ENCODE measurements at regions not wholly inside any gene's neighbourhood (a gene's known extent, or its start where the extent isn't known, plus 50 kb on each side); places are given as distances from the start of the nearest gene placed in this dataset.

DNA sequence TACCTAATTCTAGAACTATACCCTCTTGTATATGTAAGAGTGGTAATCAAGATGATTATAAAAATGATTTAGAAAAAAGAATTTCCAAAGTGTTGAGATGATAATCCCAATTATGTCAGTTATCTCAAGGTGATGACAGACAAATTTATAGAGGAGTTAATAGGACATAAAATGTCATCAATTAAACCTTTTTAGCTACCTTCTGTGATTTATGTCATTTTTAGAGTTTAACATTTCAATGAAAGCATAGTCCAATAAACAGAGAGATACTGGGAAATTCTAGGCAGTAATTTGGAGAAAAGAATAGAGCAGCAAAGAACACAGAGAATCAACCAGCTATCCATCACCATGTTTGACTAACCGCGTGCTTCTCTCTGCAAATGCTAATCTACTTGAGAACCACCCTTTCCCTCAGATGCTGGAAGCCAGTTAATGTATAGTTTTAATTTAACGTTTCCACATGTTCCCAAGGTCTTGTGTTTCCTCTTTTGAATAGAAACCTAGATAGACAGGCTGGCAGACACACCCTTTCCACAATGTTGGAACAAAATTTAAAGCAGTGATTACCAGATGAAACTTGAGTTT, 433.1 kb upstream of the FAM241A start:
- Histone ChIP-seq H3K36me3 (ENCODE audit: control insufficient read depth in 4 of 4, insufficient read depth in 3 of 4, low read depth in 1 of 4, low read length in 3 of 4) (no peaks in the 10 kb centered on the region), H3K27me3 (ENCODE audit: control insufficient read depth in 4 of 4, insufficient read depth in 4 of 4, low read length in 3 of 4) (no peaks in the 10 kb centered on the region), H3K9ac (ENCODE audit: low read depth in 1 of 2, low read length in 2 of 2) (no peak overlapping the region), H3K4me3 (ENCODE audit: low read depth in 1 of 3, low read length in 3 of 3) (no peak overlapping the region), H3K9me3 (ENCODE audit: control insufficient read depth in 4 of 4, low read length in 3 of 4) (no peaks in the 10 kb centered on the region), H3K4me1 (ENCODE audit: control insufficient read depth in 4 of 4, insufficient read depth in 4 of 4, low read length in 3 of 4) (no peaks in the 10 kb centered on the region), H3K27ac (ENCODE audit: low read depth in 1 of 2, low read length in 2 of 2) (no peak overlapping the region)
- no peak for DNase-seq (ENCODE audit: low spot score)
- 50% methylated on average over 3 of the region's 3 CpGs for WGBS
- TF ChIP-seq JUND (IDR thresholded peaks at IDR 0.05) (no peak), EGR1 (IDR thresholded peaks at IDR 0.05; ENCODE audit: low read depth in 2 of 2) (no peak)

DNA sequence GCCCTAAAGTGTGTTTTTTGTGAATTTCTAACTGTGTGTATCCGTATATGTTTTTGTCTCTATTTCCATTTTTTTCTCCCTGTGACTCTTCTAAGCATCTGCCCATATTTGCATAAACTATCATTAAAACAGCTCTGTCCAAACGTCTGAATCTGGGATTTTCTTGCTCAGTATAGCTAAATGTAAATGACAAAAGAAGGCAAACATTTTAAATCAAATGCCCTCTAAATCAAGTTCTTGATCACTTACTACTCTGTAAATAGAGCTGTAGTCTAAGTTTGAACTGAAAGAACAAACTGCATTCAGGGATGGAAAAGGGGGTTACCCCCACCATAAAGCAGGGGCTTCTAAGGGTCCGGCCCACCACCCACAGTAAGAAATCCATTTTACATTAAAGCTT, 432.0 kb upstream of the FAM241A start:
- no peaks in the 10 kb centered on the region for H3K27me3 ChIP-seq (ENCODE audit: control insufficient read depth in 4 of 4, insufficient read depth in 4 of 4, low read length in 3 of 4)
- WGBS, result 70% methylated on average over 3 of the region's 3 CpGs
- H3K9me3 ChIP-seq (ENCODE audit: control insufficient read depth in 4 of 4, low read length in 3 of 4), result no peaks in the 10 kb centered on the region
- TF ChIP-seq RAD21 (IDR thresholded peaks at IDR 0.05), result no peak
- no peak for TF ChIP-seq RXRA (IDR thresholded peaks at IDR 0.05)
- TF ChIP-seq TAF1 (conservative IDR thresholded peaks at IDR 0.05), result no peak
- TF ChIP-seq NR2F2 (IDR thresholded peaks at IDR 0.05), result no peak
- TF ChIP-seq SP1 (IDR thresholded peaks at IDR 0.05), result no peak
- TF ChIP-seq FOXA1 (IDR thresholded peaks at IDR 0.05), result no peak
- TF ChIP-seq HNF4A (conservative IDR thresholded peaks at IDR 0.05), result no peak
- no peak for TF ChIP-seq YY1 (IDR thresholded peaks at IDR 0.05)
- TF ChIP-seq, protein P1, sequence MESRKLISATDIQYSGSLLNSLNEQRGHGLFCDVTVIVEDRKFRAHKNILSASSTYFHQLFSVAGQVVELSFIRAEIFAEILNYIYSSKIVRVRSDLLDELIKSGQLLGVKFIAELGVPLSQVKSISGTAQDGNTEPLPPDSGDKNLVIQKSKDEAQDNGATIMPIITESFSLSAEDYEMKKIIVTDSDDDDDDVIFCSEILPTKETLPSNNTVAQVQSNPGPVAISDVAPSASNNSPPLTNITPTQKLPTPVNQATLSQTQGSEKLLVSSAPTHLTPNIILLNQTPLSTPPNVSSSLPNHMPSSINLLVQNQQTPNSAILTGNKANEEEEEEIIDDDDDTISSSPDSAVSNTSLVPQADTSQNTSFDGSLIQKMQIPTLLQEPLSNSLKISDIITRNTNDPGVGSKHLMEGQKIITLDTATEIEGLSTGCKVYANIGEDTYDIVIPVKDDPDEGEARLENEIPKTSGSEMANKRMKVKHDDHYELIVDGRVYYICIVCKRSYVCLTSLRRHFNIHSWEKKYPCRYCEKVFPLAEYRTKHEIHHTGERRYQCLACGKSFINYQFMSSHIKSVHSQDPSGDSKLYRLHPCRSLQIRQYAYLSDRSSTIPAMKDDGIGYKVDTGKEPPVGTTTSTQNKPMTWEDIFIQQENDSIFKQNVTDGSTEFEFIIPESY (IDR thresholded peaks at IDR 0.05), result no peak
- no peak for TF ChIP-seq HNF4G (IDR thresholded peaks at IDR 0.05)
- TF ChIP-seq GABPA (IDR thresholded peaks at IDR 0.05 in 1 of 2, conservative IDR thresholded peaks at IDR 0.05 in 1 of 2), result no peak
- TF ChIP-seq, protein P2, sequence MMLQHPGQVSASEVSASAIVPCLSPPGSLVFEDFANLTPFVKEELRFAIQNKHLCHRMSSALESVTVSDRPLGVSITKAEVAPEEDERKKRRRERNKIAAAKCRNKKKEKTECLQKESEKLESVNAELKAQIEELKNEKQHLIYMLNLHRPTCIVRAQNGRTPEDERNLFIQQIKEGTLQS (IDR thresholded peaks at IDR 0.05), result no peak
- TF ChIP-seq FOXA2 (IDR thresholded peaks at IDR 0.05), result no peak
- TF ChIP-seq, protein P3, sequence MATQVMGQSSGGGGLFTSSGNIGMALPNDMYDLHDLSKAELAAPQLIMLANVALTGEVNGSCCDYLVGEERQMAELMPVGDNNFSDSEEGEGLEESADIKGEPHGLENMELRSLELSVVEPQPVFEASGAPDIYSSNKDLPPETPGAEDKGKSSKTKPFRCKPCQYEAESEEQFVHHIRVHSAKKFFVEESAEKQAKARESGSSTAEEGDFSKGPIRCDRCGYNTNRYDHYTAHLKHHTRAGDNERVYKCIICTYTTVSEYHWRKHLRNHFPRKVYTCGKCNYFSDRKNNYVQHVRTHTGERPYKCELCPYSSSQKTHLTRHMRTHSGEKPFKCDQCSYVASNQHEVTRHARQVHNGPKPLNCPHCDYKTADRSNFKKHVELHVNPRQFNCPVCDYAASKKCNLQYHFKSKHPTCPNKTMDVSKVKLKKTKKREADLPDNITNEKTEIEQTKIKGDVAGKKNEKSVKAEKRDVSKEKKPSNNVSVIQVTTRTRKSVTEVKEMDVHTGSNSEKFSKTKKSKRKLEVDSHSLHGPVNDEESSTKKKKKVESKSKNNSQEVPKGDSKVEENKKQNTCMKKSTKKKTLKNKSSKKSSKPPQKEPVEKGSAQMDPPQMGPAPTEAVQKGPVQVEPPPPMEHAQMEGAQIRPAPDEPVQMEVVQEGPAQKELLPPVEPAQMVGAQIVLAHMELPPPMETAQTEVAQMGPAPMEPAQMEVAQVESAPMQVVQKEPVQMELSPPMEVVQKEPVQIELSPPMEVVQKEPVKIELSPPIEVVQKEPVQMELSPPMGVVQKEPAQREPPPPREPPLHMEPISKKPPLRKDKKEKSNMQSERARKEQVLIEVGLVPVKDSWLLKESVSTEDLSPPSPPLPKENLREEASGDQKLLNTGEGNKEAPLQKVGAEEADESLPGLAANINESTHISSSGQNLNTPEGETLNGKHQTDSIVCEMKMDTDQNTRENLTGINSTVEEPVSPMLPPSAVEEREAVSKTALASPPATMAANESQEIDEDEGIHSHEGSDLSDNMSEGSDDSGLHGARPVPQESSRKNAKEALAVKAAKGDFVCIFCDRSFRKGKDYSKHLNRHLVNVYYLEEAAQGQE (IDR thresholded peaks at IDR 0.05), result no peak
- TF ChIP-seq, protein P4, sequence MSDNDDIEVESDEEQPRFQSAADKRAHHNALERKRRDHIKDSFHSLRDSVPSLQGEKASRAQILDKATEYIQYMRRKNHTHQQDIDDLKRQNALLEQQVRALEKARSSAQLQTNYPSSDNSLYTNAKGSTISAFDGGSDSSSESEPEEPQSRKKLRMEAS (IDR thresholded peaks at IDR 0.05), result no peak
- TF ChIP-seq JUND (IDR thresholded peaks at IDR 0.05), result no peak
- TF ChIP-seq, protein P5, sequence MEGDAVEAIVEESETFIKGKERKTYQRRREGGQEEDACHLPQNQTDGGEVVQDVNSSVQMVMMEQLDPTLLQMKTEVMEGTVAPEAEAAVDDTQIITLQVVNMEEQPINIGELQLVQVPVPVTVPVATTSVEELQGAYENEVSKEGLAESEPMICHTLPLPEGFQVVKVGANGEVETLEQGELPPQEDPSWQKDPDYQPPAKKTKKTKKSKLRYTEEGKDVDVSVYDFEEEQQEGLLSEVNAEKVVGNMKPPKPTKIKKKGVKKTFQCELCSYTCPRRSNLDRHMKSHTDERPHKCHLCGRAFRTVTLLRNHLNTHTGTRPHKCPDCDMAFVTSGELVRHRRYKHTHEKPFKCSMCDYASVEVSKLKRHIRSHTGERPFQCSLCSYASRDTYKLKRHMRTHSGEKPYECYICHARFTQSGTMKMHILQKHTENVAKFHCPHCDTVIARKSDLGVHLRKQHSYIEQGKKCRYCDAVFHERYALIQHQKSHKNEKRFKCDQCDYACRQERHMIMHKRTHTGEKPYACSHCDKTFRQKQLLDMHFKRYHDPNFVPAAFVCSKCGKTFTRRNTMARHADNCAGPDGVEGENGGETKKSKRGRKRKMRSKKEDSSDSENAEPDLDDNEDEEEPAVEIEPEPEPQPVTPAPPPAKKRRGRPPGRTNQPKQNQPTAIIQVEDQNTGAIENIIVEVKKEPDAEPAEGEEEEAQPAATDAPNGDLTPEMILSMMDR (IDR thresholded peaks at IDR 0.05; ENCODE audit: low read depth, low read length, missing input control), result no peak
- no peak overlapping the region for H3K27ac ChIP-seq (ENCODE audit: low read depth in 1 of 2, low read length in 2 of 2)
- H3K9ac ChIP-seq (ENCODE audit: low read depth in 1 of 2, low read length in 2 of 2), result no peak overlapping the region
- peaks cover 0 to 2% (median 0%) of the 10 kb centered on the region in 4 donors for H3K4me1 ChIP-seq (ENCODE audit: control insufficient read depth in 4 of 4, insufficient read depth in 4 of 4, low read length in 3 of 4)
- no peak for DNase-seq (ENCODE audit: low spot score)
- H3K36me3 ChIP-seq (ENCODE audit: control insufficient read depth in 4 of 4, insufficient read depth in 3 of 4, low read depth in 1 of 4, low read length in 3 of 4), result no peaks in the 10 kb centered on the region
- no peak overlapping the region for H3K4me3 ChIP-seq (ENCODE audit: low read depth in 1 of 3, low read length in 3 of 3)

Data from liver (tissue), 8 donors.